Fibroblast of lung (primary cell): ENCODE measurements at regions not wholly inside any gene's neighbourhood (a gene's known extent, or its start where the extent isn't known, plus 50 kb on each side); places are given as distances from the start of the nearest gene placed in this dataset.

Experiments
- DNase-seq, 2 donors: peaks; one replicate each; pipeline versions ENCODE4 v3.0.0 to v3.0.0-alpha.2; 2010; ENCODE audit warnings: low read depth in 2 of 2
- H2AFZ ChIP-seq: 2 replicates; pipeline ENCODE4 v1.5.1; 2012; ENCODE audit warnings: low read length, control low read depth, inconsistent platforms
- H3K27ac ChIP-seq: 2 replicates; pipeline ENCODE4 v1.5.1; 2011; ENCODE audit warnings: low read length, control low read depth; ENCODE audit not compliant: insufficient read depth
- H3K27me3 ChIP-seq: 2 replicates; pipeline ENCODE4 v1.5.1; 2011; ENCODE audit warnings: mild to moderate bottlenecking, low read length; ENCODE audit not compliant: control insufficient read depth, insufficient read depth
- H3K36me3 ChIP-seq: 2 replicates; pipeline ENCODE4 v1.5.1; 2011; ENCODE audit warnings: low read length; ENCODE audit not compliant: control insufficient read depth, insufficient read depth
- H3K4me1 ChIP-seq: 2 replicates; pipeline ENCODE4 v1.5.1; 2011; ENCODE audit warnings: low read length; ENCODE audit not compliant: control insufficient read depth, insufficient read depth; ENCODE audit errors: extremely low read depth
- H3K4me2 ChIP-seq: 2 replicates; pipeline ENCODE4 v1.5.1; 2011; ENCODE audit warnings: low read length, control low read depth; ENCODE audit not compliant: insufficient read depth; ENCODE audit errors: extremely low read depth
- H3K4me3 ChIP-seq, 4 experiments: fragments of 200-600 bp in 1 of 4; sonication (generic) in 1 of 4; replicated peaks in 1 of 4; 2 replicates each; pipeline ENCODE4 v1.5.1; 2011 to 2016; ENCODE audit warnings: low read length in 4 of 4, low read depth in 3 of 4, mild to moderate bottlenecking in 3 of 4, control low read depth in 2 of 4, inconsistent platforms in 1 of 4, mixed read lengths in 1 of 4; ENCODE audit not compliant: insufficient read depth in 1 of 4; ENCODE audit errors: control extremely low read depth in 1 of 4
- H3K79me2 ChIP-seq: 2 replicates; pipeline ENCODE4 v1.5.1; 2012; ENCODE audit warnings: mild to moderate bottlenecking, low read length, inconsistent platforms; ENCODE audit not compliant: control insufficient read depth, insufficient read depth
- H3K9ac ChIP-seq: 2 replicates; pipeline ENCODE4 v1.5.1; 2011; ENCODE audit warnings: mild to moderate bottlenecking, low read length, control low read depth; ENCODE audit not compliant: insufficient read depth
- H3K9me3 ChIP-seq: 2 replicates; pipeline ENCODE4 v1.5.1; 2012; ENCODE audit warnings: low read depth, low read length; ENCODE audit not compliant: control insufficient read depth, insufficient read depth
- H4K20me1 ChIP-seq: 2 replicates; pipeline ENCODE4 v1.5.1; 2011; ENCODE audit warnings: low read length; ENCODE audit not compliant: control insufficient read depth, insufficient read depth; ENCODE audit errors: extremely low read depth
- CTCF ChIP-seq, 2 donors: IDR thresholded peaks in 1 of 2; conservative IDR thresholded peaks in 1 of 2; 1 replicate in 1 of 2; 2 replicates in 1 of 2; pipeline ENCODE4 v1.5.1; 2011 to 2012; ENCODE audit warnings: low read length in 2 of 2, control low read depth in 1 of 2, inconsistent platforms in 1 of 2, low read depth in 1 of 2, mild to moderate bottlenecking in 1 of 2
- EZH2 ChIP-seq: IDR thresholded peaks from 2 replicates; pipeline ENCODE4 v1.5.1; 2012; ENCODE audit warnings: low read length, control low read depth, mild to moderate bottlenecking; ENCODE audit errors: missing control alignments

- DNase-seq, result no peak
- no peaks in the 10 kb centered on the region for H4K20me1 ChIP-seq
- no peak overlapping the region for H3K4me2 ChIP-seq
- no peak overlapping the region for H2AFZ ChIP-seq
- no peaks in the 10 kb centered on the region for H3K4me1 ChIP-seq
- H3K9me3 ChIP-seq, result no peaks in the 10 kb centered on the region
- TF ChIP-seq CTCF (conservative IDR thresholded peaks at IDR 0.05 in 1 of 2, IDR thresholded peaks at IDR 0.05 in 1 of 2; ENCODE audit: low read depth in 1 of 2, low read length in 2 of 2), result no peak
- TF ChIP-seq EZH2, result no peak
- no peaks in the 10 kb centered on the region for H3K79me2 ChIP-seq
- no peak overlapping the region for H3K9ac ChIP-seq
- H3K27me3 ChIP-seq, result no peaks in the 10 kb centered on the region
- H3K36me3 ChIP-seq, result no peaks in the 10 kb centered on the region
- no peak overlapping the region for H3K27ac ChIP-seq
- no peak overlapping the region for H3K4me3 ChIP-seq
Observed at GRCh38 chr1:30606166-30606565, 117.2 kb downstream of the MATN1 start.

- H3K4me1 ChIP-seq, result no peaks in the 10 kb centered on the region
- no peaks in the 10 kb centered on the region for H4K20me1 ChIP-seq
- no peaks in the 10 kb centered on the region for H3K36me3 ChIP-seq
Observed at GRCh38 chr1:30605441-30605920, 117.9 kb downstream of the MATN1 start.

GRCh38 chr1:30604801-30605440 is 118.5 kb downstream of the MATN1 start:
- H3K9ac ChIP-seq, result no peak overlapping the region

More at GRCh38 chr1:30605441-30605920, 117.9 kb downstream of the MATN1 start:
- DNase-seq, result no peak
- no peak overlapping the region for H3K27ac ChIP-seq
- no peaks in the 10 kb centered on the region for H3K9me3 ChIP-seq
- no peak overlapping the region for H3K9ac ChIP-seq
- no peak overlapping the region for H3K4me2 ChIP-seq
- no peak overlapping the region for H2AFZ ChIP-seq
- H3K27me3 ChIP-seq, result no peaks in the 10 kb centered on the region
- no peaks in the 10 kb centered on the region for H3K79me2 ChIP-seq
- no peak overlapping the region for H3K4me3 ChIP-seq
- TF ChIP-seq EZH2, result no peak
- TF ChIP-seq CTCF (conservative IDR thresholded peaks at IDR 0.05 in 1 of 2, IDR thresholded peaks at IDR 0.05 in 1 of 2; ENCODE audit: low read depth in 1 of 2, low read length in 2 of 2), result no peak

More at GRCh38 chr1:30604801-30605440, 118.5 kb downstream of the MATN1 start:
- no peaks in the 10 kb centered on the region for H4K20me1 ChIP-seq
- H3K27me3 ChIP-seq, result no peaks in the 10 kb centered on the region
- H3K36me3 ChIP-seq, result no peaks in the 10 kb centered on the region
- no peaks in the 10 kb centered on the region for H3K4me1 ChIP-seq
- TF ChIP-seq EZH2, result no peak
- TF ChIP-seq CTCF (conservative IDR thresholded peaks at IDR 0.05 in 1 of 2, IDR thresholded peaks at IDR 0.05 in 1 of 2; ENCODE audit: low read depth in 1 of 2, low read length in 2 of 2), result no peak
- H3K27ac ChIP-seq, result no peak overlapping the region
- H3K9me3 ChIP-seq, result no peaks in the 10 kb centered on the region
- DNase-seq, result no peak
- H3K4me2 ChIP-seq, result no peak overlapping the region
- H3K79me2 ChIP-seq, result no peaks in the 10 kb centered on the region
- no peak overlapping the region for H3K4me3 ChIP-seq
- no peak overlapping the region for H2AFZ ChIP-seq
